Right renal pelvis (tissue), 4 donors: ENCODE measurements at regions not wholly inside any gene's neighbourhood (a gene's known extent, or its start where the extent isn't known, plus 50 kb on each side); places are given as distances from the start of the nearest gene placed in this dataset.
"Not testable (repeated sequence)": the region's sequence is repeated elsewhere in the genome, so short reads cannot be mapped to it uniquely, and the experiment has no call there.

ENCODE experiments used
- DNase-seq, 4 donors: peaks; one replicate each; pipeline ENCODE4 v3.0.0-alpha.2; 2013; ENCODE audit warnings: low read depth in 4 of 4, low spot score in 3 of 4, missing footprints in 1 of 4

GRCh38 chr3:59245859-59246501 is 196.2 kb upstream of the CFAP20DC start:
- DNase-seq: peak; percentile 44 to 62 (median 55)

GRCh38 chr3:59245300-59245858 is 195.6 kb upstream of the CFAP20DC start:
- DNase-seq: peak in 1 of 4 donors; percentile 19

- DNase-seq: no peak
These were observed 194.5 kb upstream of the CFAP20DC start for GRCh38 chr3:59244343-59244742.

GRCh38 chr3:59243476-59243875 is 193.7 kb upstream of the CFAP20DC start:
- DNase-seq: no peak

GRCh38 chr3:59240666-59241255 is 190.9 kb upstream of the CFAP20DC start:
- DNase-seq: no peak

- DNase-seq: no peak
These were observed 187.3 kb upstream of the CFAP20DC start for GRCh38 chr3:59237121-59237520.

- DNase-seq: no peak
These were observed 185.8 kb upstream of the CFAP20DC start for GRCh38 chr3:59235634-59236012.

- no peak for DNase-seq
These were observed 185.2 kb upstream of the CFAP20DC start for GRCh38 chr3:59234884-59235633.

- DNase-seq: not testable (repeated sequence)
These were observed 180.6 kb upstream of the CFAP20DC start for GRCh38 chr3:59230379-59230778.

- DNase-seq: no peak
These were observed 164.0 kb upstream of the CFAP20DC start for GRCh38 chr3:59213860-59214259.

GRCh38 chr3:59212128-59212779 is 162.4 kb upstream of the CFAP20DC start:
- peak; percentile 30 to 47 (median 39) for DNase-seq

GRCh38 chr3:59210260-59210659 is 160.4 kb upstream of the CFAP20DC start:
- DNase-seq: no peak

GRCh38 chr3:59192473-59192872 is 142.6 kb upstream of the CFAP20DC start:
- DNase-seq: no peak

GRCh38 chr3:59191651-59192050 is 141.8 kb upstream of the CFAP20DC start:
- DNase-seq: no peak

GRCh38 chr3:59189939-59190338 is 140.1 kb upstream of the CFAP20DC start:
- no peak for DNase-seq

- no peak for DNase-seq
These were observed 139.7 kb upstream of the CFAP20DC start for GRCh38 chr3:59189526-59189925.

- DNase-seq: no peak
These were observed 136.9 kb upstream of the CFAP20DC start for GRCh38 chr3:59186725-59187124.

- DNase-seq: peak; percentile 37 to 65 (median 46)
These were observed 136.0 kb upstream of the CFAP20DC start for GRCh38 chr3:59185591-59186369.

GRCh38 chr3:59180006-59180405 is 130.2 kb upstream of the CFAP20DC start:
- no peak for DNase-seq

- DNase-seq: no peak
These were observed 128.9 kb upstream of the CFAP20DC start for GRCh38 chr3:59178698-59179097.
